ENCODE measurements at regions not wholly inside any gene's neighbourhood (a gene's known extent, or its start where the extent isn't known, plus 50 kb on each side); places are given as distances from the start of the nearest gene placed in this dataset.

- Histone ChIP-seq H4K20me1 (ENCODE audit: control insufficient read depth, extremely low read depth, insufficient read depth, low read length) (no peaks in the 10 kb centered on the region), H3K9me3 (ENCODE audit: control insufficient read depth, insufficient read depth, low read depth, low read length) (no peaks in the 10 kb centered on the region), H3K27ac (ENCODE audit: insufficient read depth, low read length) (no peak overlapping the region), H3K4me2 (ENCODE audit: extremely low read depth, insufficient read depth, low read length) (no peak overlapping the region), H3K27me3 (ENCODE audit: control insufficient read depth, insufficient read depth, low read length) (no peaks in the 10 kb centered on the region), H3K9ac (ENCODE audit: insufficient read depth, low read length) (no peak overlapping the region), H3K4me3 (replicated peaks in 1 of 4; ENCODE audit: control extremely low read depth in 1 of 4, insufficient read depth in 1 of 4, low read depth in 3 of 4, low read length in 4 of 4) (no peak overlapping the region), H3K36me3 (ENCODE audit: control insufficient read depth, insufficient read depth, low read length) (no peaks in the 10 kb centered on the region), H3K79me2 (ENCODE audit: control insufficient read depth, insufficient read depth, low read length) (no peaks in the 10 kb centered on the region), H3K4me1 (ENCODE audit: control insufficient read depth, extremely low read depth, insufficient read depth, low read length) (peaks cover 3% of the 10 kb centered on the region), H2AFZ (ENCODE audit: low read length) (no peak overlapping the region)
- TF ChIP-seq CTCF (conservative IDR thresholded peaks at IDR 0.05 in 1 of 2, IDR thresholded peaks at IDR 0.05 in 1 of 2; ENCODE audit: low read depth in 1 of 2, low read length in 2 of 2): no peak
- no peak for TF ChIP-seq EZH2 (IDR thresholded peaks at IDR 0.05; ENCODE audit: low read length, missing control alignments)
- DNase-seq (ENCODE audit: low read depth in 2 of 2): no peak
Observed at GRCh38 chr2:234425639-234426603, 71.0 kb downstream of the ARL4C start.

- Histone ChIP-seq H3K36me3 (ENCODE audit: control insufficient read depth, insufficient read depth, low read length) (no peaks in the 10 kb centered on the region), H3K4me1 (ENCODE audit: control insufficient read depth, extremely low read depth, insufficient read depth, low read length) (peaks cover 5% of the 10 kb centered on the region), H3K9ac (ENCODE audit: insufficient read depth, low read length) (no peak overlapping the region), H4K20me1 (ENCODE audit: control insufficient read depth, extremely low read depth, insufficient read depth, low read length) (no peaks in the 10 kb centered on the region), H3K4me2 (ENCODE audit: extremely low read depth, insufficient read depth, low read length) (no peak overlapping the region), H3K79me2 (ENCODE audit: control insufficient read depth, insufficient read depth, low read length) (no peaks in the 10 kb centered on the region), H2AFZ (ENCODE audit: low read length) (no peak overlapping the region), H3K4me3 (replicated peaks in 1 of 4; ENCODE audit: control extremely low read depth in 1 of 4, insufficient read depth in 1 of 4, low read depth in 3 of 4, low read length in 4 of 4) (no peak overlapping the region), H3K9me3 (ENCODE audit: control insufficient read depth, insufficient read depth, low read depth, low read length) (no peaks in the 10 kb centered on the region), H3K27ac (ENCODE audit: insufficient read depth, low read length) (no peak overlapping the region), H3K27me3 (ENCODE audit: control insufficient read depth, insufficient read depth, low read length) (no peaks in the 10 kb centered on the region)
- TF ChIP-seq EZH2 (IDR thresholded peaks at IDR 0.05; ENCODE audit: low read length, missing control alignments) (no peak), CTCF (conservative IDR thresholded peaks at IDR 0.05 in 1 of 2, IDR thresholded peaks at IDR 0.05 in 1 of 2; ENCODE audit: low read depth in 1 of 2, low read length in 2 of 2) (no peak)
- no peak for DNase-seq (ENCODE audit: low read depth in 2 of 2)
Observed at GRCh38 chr2:234423884-234424283, 73.0 kb downstream of the ARL4C start.

- TF ChIP-seq EZH2 (IDR thresholded peaks at IDR 0.05; ENCODE audit: low read length, missing control alignments) (no peak), CTCF (conservative IDR thresholded peaks at IDR 0.05 in 1 of 2, IDR thresholded peaks at IDR 0.05 in 1 of 2; ENCODE audit: low read depth in 1 of 2, low read length in 2 of 2) (no peak)
- Histone ChIP-seq H3K9ac (ENCODE audit: insufficient read depth, low read length) (no peak overlapping the region), H3K27ac (ENCODE audit: insufficient read depth, low read length) (peak overlapping the region; percentile 11), H3K9me3 (ENCODE audit: control insufficient read depth, insufficient read depth, low read depth, low read length) (no peaks in the 10 kb centered on the region), H3K4me3 (replicated peaks in 1 of 4; ENCODE audit: control extremely low read depth in 1 of 4, insufficient read depth in 1 of 4, low read depth in 3 of 4, low read length in 4 of 4) (no peak overlapping the region), H3K27me3 (ENCODE audit: control insufficient read depth, insufficient read depth, low read length) (no peaks in the 10 kb centered on the region), H4K20me1 (ENCODE audit: control insufficient read depth, extremely low read depth, insufficient read depth, low read length) (no peaks in the 10 kb centered on the region), H3K4me2 (ENCODE audit: extremely low read depth, insufficient read depth, low read length) (no peak overlapping the region), H3K79me2 (ENCODE audit: control insufficient read depth, insufficient read depth, low read length) (no peaks in the 10 kb centered on the region), H3K36me3 (ENCODE audit: control insufficient read depth, insufficient read depth, low read length) (no peaks in the 10 kb centered on the region), H2AFZ (ENCODE audit: low read length) (no peak overlapping the region), H3K4me1 (ENCODE audit: control insufficient read depth, extremely low read depth, insufficient read depth, low read length) (peaks cover 5% of the 10 kb centered on the region)
- DNase-seq (ENCODE audit: low read depth in 2 of 2): no peak
Observed at GRCh38 chr2:234422981-234423431, 73.9 kb downstream of the ARL4C start.

All from fibroblast of lung (primary cell).